ENCODE measurements at regions not wholly inside any gene's neighbourhood (a gene's known extent, or its start where the extent isn't known, plus 50 kb on each side); places are given as distances from the start of the nearest gene placed in this dataset.
"Not testable (repeated sequence)": the region's sequence is repeated elsewhere in the genome, so short reads cannot be mapped to it uniquely, and the experiment has no call there.

- DNase-seq (ENCODE audit: extremely low spot score, insufficient read length, low read depth), result no peak
- FAIRE-seq, result no peak
Observed at GRCh38 chr6:15938107-15938506, 190.8 kb upstream of the MYLIP start.

- DNase-seq (ENCODE audit: extremely low spot score, insufficient read length, low read depth), result no peak
Observed at GRCh38 chr6:15937602-15938001, 191.3 kb upstream of the MYLIP start.

GRCh38 chr6:15936503-15936902, 192.4 kb upstream of the MYLIP start:
- FAIRE-seq (peak; percentile 79), DNase-seq (ENCODE audit: extremely low spot score, insufficient read length, low read depth) (peak; percentile 15)

More at GRCh38 chr6:15937602-15938001, 191.3 kb upstream of the MYLIP start:
- no peak for FAIRE-seq

- FAIRE-seq, result no peak
- no peak for DNase-seq (ENCODE audit: extremely low spot score, insufficient read length, low read depth)
Observed at GRCh38 chr6:15935661-15936060, 193.2 kb upstream of the MYLIP start.

- not testable (repeated sequence) for FAIRE-seq; DNase-seq (ENCODE audit: extremely low spot score, insufficient read length, low read depth)
Observed at GRCh38 chr6:15931697-15932096, 197.2 kb upstream of the MYLIP start.

- DNase-seq (ENCODE audit: extremely low spot score, insufficient read length, low read depth), result no peak
- no peak for FAIRE-seq
Observed at GRCh38 chr6:15930207-15930606, 198.7 kb upstream of the MYLIP start.

- DNase-seq (ENCODE audit: extremely low spot score, insufficient read length, low read depth) (no peak), FAIRE-seq (no peak)
Observed at GRCh38 chr6:15929685-15930084, 199.2 kb upstream of the MYLIP start.

GRCh38 chr6:15927531-15928225, 201.2 kb upstream of the MYLIP start:
- no peak for FAIRE-seq
- DNase-seq (ENCODE audit: extremely low spot score, insufficient read length, low read depth), result no peak

- FAIRE-seq (no peak), DNase-seq (ENCODE audit: extremely low spot score, insufficient read length, low read depth) (no peak)
Observed at GRCh38 chr6:15926256-15926655, 202.6 kb upstream of the MYLIP start.

GRCh38 chr6:15924893-15925292, 204.0 kb upstream of the MYLIP start:
- no peak for DNase-seq (ENCODE audit: extremely low spot score, insufficient read length, low read depth)
- FAIRE-seq, result no peak

- DNase-seq (ENCODE audit: extremely low spot score, insufficient read length, low read depth) (no peak), FAIRE-seq (no peak)
Observed at GRCh38 chr6:15922510-15923250, 206.2 kb upstream of the MYLIP start.

GRCh38 chr6:15921243-15921642, 207.6 kb upstream of the MYLIP start:
- FAIRE-seq (no peak), DNase-seq (ENCODE audit: extremely low spot score, insufficient read length, low read depth) (no peak)

- DNase-seq (ENCODE audit: extremely low spot score, insufficient read length, low read depth), result no peak
- FAIRE-seq, result no peak
Observed at GRCh38 chr6:15916581-15916980, 212.3 kb upstream of the MYLIP start.

GRCh38 chr6:15915508-15916178, 213.2 kb upstream of the MYLIP start:
- FAIRE-seq (no peak), DNase-seq (ENCODE audit: extremely low spot score, insufficient read length, low read depth) (no peak)

- FAIRE-seq (no peak), DNase-seq (ENCODE audit: extremely low spot score, insufficient read length, low read depth) (no peak)
Observed at GRCh38 chr6:15914553-15914952, 214.3 kb upstream of the MYLIP start.

GRCh38 chr6:15913573-15913972, 215.3 kb upstream of the MYLIP start:
- FAIRE-seq (no peak), DNase-seq (ENCODE audit: extremely low spot score, insufficient read length, low read depth) (no peak)

GRCh38 chr6:15912505-15913400, 216.1 kb upstream of the MYLIP start:
- DNase-seq (ENCODE audit: extremely low spot score, insufficient read length, low read depth) (no peak), FAIRE-seq (no peak)

GRCh38 chr6:15911753-15912504, 217.0 kb upstream of the MYLIP start:
- no peak for FAIRE-seq

GRCh38 chr6:15909290-15910070, 219.4 kb upstream of the MYLIP start:
- DNase-seq (ENCODE audit: extremely low spot score, insufficient read length, low read depth) (no peak), FAIRE-seq (no peak)

More at GRCh38 chr6:15911753-15912504, 217.0 kb upstream of the MYLIP start:
- no peak for DNase-seq (ENCODE audit: extremely low spot score, insufficient read length, low read depth)
